Ascending aorta (tissue), 2 donors: ENCODE measurements at regions not wholly inside any gene's neighbourhood (a gene's known extent, or its start where the extent isn't known, plus 50 kb on each side); places are given as distances from the start of the nearest gene placed in this dataset.

ENCODE experiments used
- DNase-seq, 2 donors: peaks; one replicate each; pipeline ENCODE4 v3.0.0-alpha.2; 2019; ENCODE audit warnings: low spot score in 2 of 2
- H3K27ac ChIP-seq, 2 donors: fragments of 200-600 bp; sonication (generic); one replicate each; pipeline ENCODE4 v1.5.1; 2016 to 2017; ENCODE audit warnings: mild to moderate bottlenecking in 1 of 2
- H3K27me3 ChIP-seq: fragments of 200-600 bp; sonication (generic); one replicate; pipeline ENCODE4 v1.5.1; 2017
- H3K36me3 ChIP-seq, 2 donors: fragments of 200-600 bp; sonication (generic); one replicate each; pipeline ENCODE4 v1.5.1; 2016
- H3K4me1 ChIP-seq, 2 donors: fragments of 200-600 bp; sonication (generic); one replicate each; pipeline ENCODE4 v1.5.1; 2016 to 2017; ENCODE audit warnings: mild to moderate bottlenecking in 1 of 2
- H3K4me3 ChIP-seq, 2 donors: fragments of 200-600 bp; sonication (generic); one replicate each; pipeline ENCODE4 v1.5.1; 2016 to 2017; ENCODE audit warnings: mild to moderate bottlenecking in 1 of 2
- H3K9me3 ChIP-seq, 2 donors: fragments of 200-600 bp; sonication (generic); one replicate each; pipeline ENCODE4 v1.5.1; 2016
- CTCF ChIP-seq, 3 experiments: fragments of 200-600 bp in 2 of 3; fragments of 450-650 bp in 1 of 3; sonication (generic) in 2 of 3; IDR thresholded peaks; one replicate each; pipeline ENCODE4 v1.5.1; 2016 to 2019; ENCODE audit warnings: antibody characterized with exemption in 3 of 3, mild to moderate bottlenecking in 1 of 3, moderate library complexity in 1 of 3
- intact Hi-C: fragments of 100-400 bp; cut with DNase I; formaldehyde crosslinking; loops from one replicate; pipeline ENCODE4 v1.15.1; 2023

- Histone ChIP-seq H3K36me3 (no peaks in the 10 kb centered on the region), H3K4me1 (no peaks in the 10 kb centered on the region), H3K27ac (no peak overlapping the region), H3K9me3 (no peaks in the 10 kb centered on the region), H3K4me3 (no peak overlapping the region), H3K27me3 (no peaks in the 10 kb centered on the region)
- no peak for TF ChIP-seq CTCF (IDR thresholded peaks at IDR 0.05)
- DNase-seq: no peak
- intact Hi-C loops: no loop called here
Measured at GRCh38 chr10:2280713-2281300, 543.5 kb upstream of the ADARB2 start.

GRCh38 chr10:2279711-2280110 is 542.4 kb upstream of the ADARB2 start:
- Histone ChIP-seq H3K27ac (no peak overlapping the region), H3K4me3 (no peak overlapping the region), H3K36me3 (no peaks in the 10 kb centered on the region), H3K27me3 (no peaks in the 10 kb centered on the region), H3K9me3 (no peaks in the 10 kb centered on the region), H3K4me1 (no peaks in the 10 kb centered on the region)
- intact Hi-C loops: no loop called here
- TF ChIP-seq CTCF (IDR thresholded peaks at IDR 0.05): no peak
- DNase-seq: no peak

GRCh38 chr10:2278363-2278762 is 541.0 kb upstream of the ADARB2 start:
- peaks cover 0 to 4% of the 10 kb centered on the region in 2 donors for H3K9me3 ChIP-seq
- no peaks in the 10 kb centered on the region for H3K36me3 ChIP-seq
- DNase-seq: no peak

GRCh38 chr10:2263561-2263960 is 526.2 kb upstream of the ADARB2 start:
- Histone ChIP-seq H3K4me3 (no peak overlapping the region), H3K36me3 (no peaks in the 10 kb centered on the region), H3K27me3 (no peaks in the 10 kb centered on the region), H3K27ac (no peak overlapping the region), H3K9me3 (no peaks in the 10 kb centered on the region), H3K4me1 (no peaks in the 10 kb centered on the region)
- TF ChIP-seq CTCF (IDR thresholded peaks at IDR 0.05): no peak
- no peak for DNase-seq
- intact Hi-C loops: no loop called here

More at GRCh38 chr10:2278363-2278762, 541.0 kb upstream of the ADARB2 start:
- intact Hi-C loops: no loop called here
- H3K27me3 ChIP-seq: no peaks in the 10 kb centered on the region
- no peak overlapping the region for H3K4me3 ChIP-seq
- no peak overlapping the region for H3K27ac ChIP-seq
- no peak for TF ChIP-seq CTCF (IDR thresholded peaks at IDR 0.05)
- no peaks in the 10 kb centered on the region for H3K4me1 ChIP-seq

GRCh38 chr10:2262878-2263277 is 525.6 kb upstream of the ADARB2 start:
- no peak for DNase-seq
- no peak for TF ChIP-seq CTCF (IDR thresholded peaks at IDR 0.05)
- no peaks in the 10 kb centered on the region for H3K9me3 ChIP-seq
- no peaks in the 10 kb centered on the region for H3K4me1 ChIP-seq
- H3K27me3 ChIP-seq: no peaks in the 10 kb centered on the region
- intact Hi-C loops: no loop called here
- H3K4me3 ChIP-seq: no peak overlapping the region
- H3K36me3 ChIP-seq: no peaks in the 10 kb centered on the region
- H3K27ac ChIP-seq: no peak overlapping the region

DNA sequence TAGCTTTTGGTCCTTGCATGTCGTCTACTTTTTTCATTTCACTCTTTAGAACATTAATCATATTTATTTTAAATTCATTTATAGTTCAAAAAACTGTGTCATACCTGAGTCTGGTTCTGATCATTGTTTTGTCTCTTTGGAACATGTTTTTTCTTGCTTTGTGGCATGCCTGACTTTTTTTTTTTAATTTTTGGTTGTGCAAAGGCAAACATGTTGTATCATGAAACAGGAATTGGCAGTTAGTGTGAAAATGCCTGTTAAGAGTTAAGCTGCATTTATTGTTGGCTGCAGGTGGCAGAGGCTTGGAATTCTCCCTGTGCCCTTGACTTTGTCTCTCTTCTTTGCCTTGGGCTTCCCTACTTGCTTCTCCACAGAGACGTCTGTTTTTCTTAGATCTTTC is 525.0 kb upstream of the ADARB2 start:
- Histone ChIP-seq H3K9me3 (no peaks in the 10 kb centered on the region), H3K4me3 (no peak overlapping the region), H3K36me3 (no peaks in the 10 kb centered on the region), H3K27me3 (no peaks in the 10 kb centered on the region), H3K4me1 (no peaks in the 10 kb centered on the region), H3K27ac (no peak overlapping the region)
- intact Hi-C loops: no loop called here
- no peak for DNase-seq
- TF ChIP-seq CTCF (IDR thresholded peaks at IDR 0.05): no peak
